HUES64 (cell line): ENCODE measurements at regions not wholly inside any gene's neighbourhood (a gene's known extent, or its start where the extent isn't known, plus 50 kb on each side); places are given as distances from the start of the nearest gene placed in this dataset.
A peak's percentile ranks its signal among the peaks of the same experiment; 100 is the strongest.

Source experiments
- H3K27ac ChIP-seq: 2 replicates; pipeline ENCODE4 v1.7.0; 2013; ENCODE audit warnings: low read depth, low read length, inconsistent platforms
- H3K27me3 ChIP-seq: 2 replicates; pipeline ENCODE4 v1.6.1; 2013; ENCODE audit warnings: mild to moderate bottlenecking, low read length; ENCODE audit not compliant: insufficient read depth
- H3K36me3 ChIP-seq: 2 replicates; pipeline ENCODE4 v1.6.1; 2013; ENCODE audit warnings: mild to moderate bottlenecking, low read length; ENCODE audit not compliant: insufficient read depth
- H3K4me1 ChIP-seq: 2 replicates; pipeline ENCODE4 v1.6.1; 2013; ENCODE audit warnings: mild to moderate bottlenecking, low read length, moderate library complexity; ENCODE audit not compliant: insufficient read depth
- H3K4me3 ChIP-seq: 2 replicates; pipeline ENCODE4 v1.5.1; 2013; ENCODE audit warnings: mild to moderate bottlenecking, low read length, moderate library complexity
- H3K9ac ChIP-seq: 2 replicates; pipeline ENCODE4 v1.6.1; 2013; ENCODE audit warnings: mild to moderate bottlenecking, low read depth, low read length
- H3K9me3 ChIP-seq: 2 replicates; pipeline ENCODE4 v1.6.1; 2013; ENCODE audit warnings: low read depth, low read length; ENCODE audit not compliant: insufficient read depth
- WGBS: fragments of 150-250, 120-280 bp; methylation state at CpG from one replicate; pipeline ENCODE4 v1.1.7; 2013; ENCODE audit warnings: missing lambda C conversion rate; 5-methylcytosine and 5-hydroxymethylcytosine counted together

GRCh38 chr21:16767201-16767600 is 745.6 kb upstream of the CXADR start:
- Histone ChIP-seq H3K9ac (no peak overlapping the region), H3K27me3 (no peaks in the 10 kb centered on the region), H3K9me3 (no peaks in the 10 kb centered on the region), H3K27ac (no peak overlapping the region), H3K4me3 (no peak overlapping the region), H3K4me1 (no peaks in the 10 kb centered on the region), H3K36me3 (no peaks in the 10 kb centered on the region)
- WGBS: 94% methylated on average over 2 of the region's 2 CpGs

- H3K36me3 ChIP-seq: no peaks in the 10 kb centered on the region
- H3K9me3 ChIP-seq: no peaks in the 10 kb centered on the region
- H3K27me3 ChIP-seq: no peaks in the 10 kb centered on the region
- H3K27ac ChIP-seq: no peak overlapping the region
- no peak overlapping the region for H3K9ac ChIP-seq
- H3K4me1 ChIP-seq: no peaks in the 10 kb centered on the region
- no peak overlapping the region for H3K4me3 ChIP-seq
- 89% methylated on average over 3 of the region's 3 CpGs for WGBS
Measured at GRCh38 chr21:16768096-16768495, 744.7 kb upstream of the CXADR start.

- H3K9me3 ChIP-seq: no peaks in the 10 kb centered on the region
- no peak overlapping the region for H3K9ac ChIP-seq
Measured at GRCh38 chr21:16770266-16770665, 742.6 kb upstream of the CXADR start.

GRCh38 chr21:16773206-16773605 is 739.6 kb upstream of the CXADR start:
- Histone ChIP-seq H3K27me3 (no peaks in the 10 kb centered on the region), H3K9me3 (no peaks in the 10 kb centered on the region), H3K27ac (no peak overlapping the region), H3K9ac (no peak overlapping the region), H3K4me1 (peaks cover 6% of the 10 kb centered on the region; the same call in 1 of the 2 replicates), H3K4me3 (no peak overlapping the region), H3K36me3 (no peaks in the 10 kb centered on the region)
- no CpG with 5 or more reads among the region's 1 CpG for WGBS

More at GRCh38 chr21:16770266-16770665, 742.6 kb upstream of the CXADR start:
- H3K36me3 ChIP-seq: no peaks in the 10 kb centered on the region
- no peaks in the 10 kb centered on the region for H3K27me3 ChIP-seq
- H3K4me3 ChIP-seq: no peak overlapping the region
- peaks cover 2% of the 10 kb centered on the region; the same call in 1 of the 2 replicates for H3K4me1 ChIP-seq
- no peak overlapping the region for H3K27ac ChIP-seq

GRCh38 chr21:16775076-16775475 is 737.8 kb upstream of the CXADR start:
- Histone ChIP-seq H3K27ac (no peak overlapping the region; the same call in 1 of the 2 replicates), H3K9me3 (no peaks in the 10 kb centered on the region), H3K27me3 (no peaks in the 10 kb centered on the region), H3K4me3 (no peak overlapping the region), H3K9ac (peak overlapping the region; percentile 28; the same call in 1 of the 2 replicates), H3K4me1 (peaks cover 6% of the 10 kb centered on the region; the same call in 1 of the 2 replicates), H3K36me3 (no peaks in the 10 kb centered on the region)
- WGBS: 90% methylated on average over 5 of the region's 5 CpGs

GRCh38 chr21:16777041-16777720 is 735.7 kb upstream of the CXADR start:
- 88% methylated on average over 4 of the region's 6 CpGs for WGBS
- Histone ChIP-seq H3K9me3 (no peaks in the 10 kb centered on the region), H3K36me3 (no peaks in the 10 kb centered on the region), H3K27me3 (no peaks in the 10 kb centered on the region), H3K4me3 (no peak overlapping the region), H3K4me1 (peaks cover 6% of the 10 kb centered on the region; the same call in 1 of the 2 replicates), H3K9ac (no peak overlapping the region), H3K27ac (no peak overlapping the region)

- H3K9ac ChIP-seq: no peak overlapping the region
Measured at GRCh38 chr21:16788584-16788983, 724.3 kb upstream of the CXADR start.

GRCh38 chr21:16789636-16790035 is 723.2 kb upstream of the CXADR start:
- no peak overlapping the region for H3K9ac ChIP-seq
- no peaks in the 10 kb centered on the region for H3K36me3 ChIP-seq
- no peak overlapping the region for H3K4me3 ChIP-seq
- H3K27ac ChIP-seq: no peak overlapping the region
- 95% methylated on average over 3 of the region's 3 CpGs for WGBS
- H3K27me3 ChIP-seq: no peaks in the 10 kb centered on the region
- peaks cover 4% of the 10 kb centered on the region; the same call in 1 of the 2 replicates for H3K4me1 ChIP-seq
- no peaks in the 10 kb centered on the region for H3K9me3 ChIP-seq

More at GRCh38 chr21:16788584-16788983, 724.3 kb upstream of the CXADR start:
- H3K36me3 ChIP-seq: no peaks in the 10 kb centered on the region
- no peak overlapping the region for H3K4me3 ChIP-seq
- no peaks in the 10 kb centered on the region for H3K4me1 ChIP-seq
- H3K9me3 ChIP-seq: no peaks in the 10 kb centered on the region
- H3K27me3 ChIP-seq: no peaks in the 10 kb centered on the region
- H3K27ac ChIP-seq: no peak overlapping the region
- 0% methylated on average over 1 of the region's 2 CpGs for WGBS

- peaks cover 16% of the 10 kb centered on the region for H3K4me1 ChIP-seq
- no peaks in the 10 kb centered on the region for H3K36me3 ChIP-seq
- no peaks in the 10 kb centered on the region for H3K9me3 ChIP-seq
- 90% methylated on average over 4 of the region's 5 CpGs for WGBS
- H3K9ac ChIP-seq: no peak overlapping the region
- no peaks in the 10 kb centered on the region for H3K27me3 ChIP-seq
- H3K4me3 ChIP-seq: no peak overlapping the region
- no peak overlapping the region for H3K27ac ChIP-seq
Measured at GRCh38 chr21:16792101-16792500, 720.7 kb upstream of the CXADR start.

- Histone ChIP-seq H3K27ac (no peak overlapping the region), H3K27me3 (no peaks in the 10 kb centered on the region), H3K9ac (no peak overlapping the region), H3K4me1 (peaks cover 21% of the 10 kb centered on the region), H3K36me3 (no peaks in the 10 kb centered on the region), H3K4me3 (no peak overlapping the region), H3K9me3 (no peaks in the 10 kb centered on the region)
- WGBS: 90% methylated on average over 3 of the region's 3 CpGs
Measured at GRCh38 chr21:16794950-16795349, 717.9 kb upstream of the CXADR start.

GRCh38 chr21:16796776-16797175 is 716.1 kb upstream of the CXADR start:
- H3K27me3 ChIP-seq: no peaks in the 10 kb centered on the region

GRCh38 chr21:16797540-16797939 is 715.3 kb upstream of the CXADR start:
- no peak overlapping the region for H3K4me3 ChIP-seq
- 88% methylated on average over 2 of the region's 2 CpGs for WGBS
- H3K9me3 ChIP-seq: no peaks in the 10 kb centered on the region

More at GRCh38 chr21:16796776-16797175, 716.1 kb upstream of the CXADR start:
- H3K4me3 ChIP-seq: no peak overlapping the region
- no peak overlapping the region for H3K9ac ChIP-seq
- H3K4me1 ChIP-seq: peaks cover 21% of the 10 kb centered on the region
- no peaks in the 10 kb centered on the region for H3K36me3 ChIP-seq
- H3K27ac ChIP-seq: peak overlapping the region; percentile 12; the same call in 1 of the 2 replicates
- H3K9me3 ChIP-seq: no peaks in the 10 kb centered on the region

More at GRCh38 chr21:16797540-16797939, 715.3 kb upstream of the CXADR start:
- H3K4me1 ChIP-seq: peaks cover 21% of the 10 kb centered on the region
- H3K9ac ChIP-seq: no peak overlapping the region
- no peaks in the 10 kb centered on the region for H3K27me3 ChIP-seq
- H3K27ac ChIP-seq: no peak overlapping the region
- H3K36me3 ChIP-seq: no peaks in the 10 kb centered on the region
